Thyroid gland (tissue), 4 donors: ENCODE measurements at regions not wholly inside any gene's neighbourhood (a gene's known extent, or its start where the extent isn't known, plus 50 kb on each side); places are given as distances from the start of the nearest gene placed in this dataset.

Experiments
- DNase-seq, 2 donors: peaks; one replicate each; pipeline ENCODE4 v3.0.0-alpha.2; 2019
- H3K27ac ChIP-seq, 3 donors: fragments of 200-600 bp; sonication (generic); 1 replicate in 2 of 3; 2 replicates in 1 of 3; pipeline ENCODE4 v1.5.1; 2016 to 2019; ENCODE audit warnings: mild to moderate bottlenecking in 1 of 3, moderate library complexity in 1 of 3
- H3K27me3 ChIP-seq: fragments of 200-600 bp; sonication (generic); one replicate; pipeline ENCODE4 v1.5.1; 2019
- H3K36me3 ChIP-seq, 2 donors: fragments of 200-600 bp; sonication (generic); one replicate each; pipeline ENCODE4 v1.5.1; 2016 to 2019
- H3K4me1 ChIP-seq, 2 donors: fragments of 200-600 bp; sonication (generic); one replicate each; pipeline ENCODE4 v1.5.1; 2017 to 2019
- H3K4me3 ChIP-seq, 3 donors: fragments of 200-600 bp; sonication (generic); replicated peaks in 1 of 3; 1 replicate in 2 of 3; 2 replicates in 1 of 3; pipeline ENCODE4 v1.5.1; 2016; ENCODE audit warnings: mild to moderate bottlenecking in 1 of 3
- H3K9me3 ChIP-seq: fragments of 200-600 bp; sonication (generic); one replicate; pipeline ENCODE4 v1.5.1; 2017
- POLR2A ChIP-seq, 2 donors: fragments of 450-650 bp; IDR thresholded peaks; one replicate each; pipeline ENCODE4 v1.6.1; 2017; ENCODE audit warnings: antibody characterized with exemption in 2 of 2, mild to moderate bottlenecking in 2 of 2, moderate library complexity in 1 of 2
- WGBS, 2 donors: methylation state at CpG; one replicate each; pipeline ENCODE4 v1.1.5; 2017; 5-methylcytosine and 5-hydroxymethylcytosine counted together
- intact Hi-C: fragments of 100-400 bp; cut with DNase I; formaldehyde crosslinking; loops from one replicate; pipeline ENCODE4 v1.15.1; 2023
- TF ChIP-seq, protein P1 (sequence below), 6 experiments: fragments of 200-600 bp in 3 of 6; fragments of 450-650 bp in 3 of 6; sonication (generic) in 3 of 6; IDR thresholded peaks; one replicate each; pipeline ENCODE4 v1.5.1; 2016 to 2019; ENCODE audit warnings: antibody characterized with exemption in 6 of 6, mild to moderate bottlenecking in 2 of 6, inconsistent platforms in 1 of 6, moderate library complexity in 1 of 6

- DNase-seq: no peak
- H3K4me3 ChIP-seq: no peak overlapping the region
- no peaks in the 10 kb centered on the region for H3K27me3 ChIP-seq
- WGBS, 2 donors: 78 to 83% methylated on average over 8 of the region's 8 CpGs
- intact Hi-C loops: no loop called here
- H3K9me3 ChIP-seq: no peaks in the 10 kb centered on the region
- no peaks in the 10 kb centered on the region for H3K4me1 ChIP-seq
- H3K27ac ChIP-seq: no peak overlapping the region
- H3K36me3 ChIP-seq: no peaks in the 10 kb centered on the region
- TF ChIP-seq, protein P1, sequence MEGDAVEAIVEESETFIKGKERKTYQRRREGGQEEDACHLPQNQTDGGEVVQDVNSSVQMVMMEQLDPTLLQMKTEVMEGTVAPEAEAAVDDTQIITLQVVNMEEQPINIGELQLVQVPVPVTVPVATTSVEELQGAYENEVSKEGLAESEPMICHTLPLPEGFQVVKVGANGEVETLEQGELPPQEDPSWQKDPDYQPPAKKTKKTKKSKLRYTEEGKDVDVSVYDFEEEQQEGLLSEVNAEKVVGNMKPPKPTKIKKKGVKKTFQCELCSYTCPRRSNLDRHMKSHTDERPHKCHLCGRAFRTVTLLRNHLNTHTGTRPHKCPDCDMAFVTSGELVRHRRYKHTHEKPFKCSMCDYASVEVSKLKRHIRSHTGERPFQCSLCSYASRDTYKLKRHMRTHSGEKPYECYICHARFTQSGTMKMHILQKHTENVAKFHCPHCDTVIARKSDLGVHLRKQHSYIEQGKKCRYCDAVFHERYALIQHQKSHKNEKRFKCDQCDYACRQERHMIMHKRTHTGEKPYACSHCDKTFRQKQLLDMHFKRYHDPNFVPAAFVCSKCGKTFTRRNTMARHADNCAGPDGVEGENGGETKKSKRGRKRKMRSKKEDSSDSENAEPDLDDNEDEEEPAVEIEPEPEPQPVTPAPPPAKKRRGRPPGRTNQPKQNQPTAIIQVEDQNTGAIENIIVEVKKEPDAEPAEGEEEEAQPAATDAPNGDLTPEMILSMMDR (IDR thresholded peaks at IDR 0.05): no peak
- no peak for TF ChIP-seq POLR2A (IDR thresholded peaks at IDR 0.05)
These were observed 110.8 kb upstream of the ARL4C start for GRCh38 chr2:234607691-234608090.

GRCh38 chr2:234606896-234607295 is 110.0 kb upstream of the ARL4C start:
- no peak for DNase-seq
- TF ChIP-seq, protein P1 (IDR thresholded peaks at IDR 0.05): no peak
- TF ChIP-seq POLR2A (IDR thresholded peaks at IDR 0.05): no peak
- no peak overlapping the region for H3K4me3 ChIP-seq
- no peaks in the 10 kb centered on the region for H3K36me3 ChIP-seq
- 65 to 79% methylated on average over 7 of the region's 7 CpGs for WGBS, 2 donors
- H3K27ac ChIP-seq: no peak overlapping the region
- no peaks in the 10 kb centered on the region for H3K4me1 ChIP-seq
- H3K9me3 ChIP-seq: no peaks in the 10 kb centered on the region
- H3K27me3 ChIP-seq: no peaks in the 10 kb centered on the region
- intact Hi-C loops: no loop called here

DNA sequence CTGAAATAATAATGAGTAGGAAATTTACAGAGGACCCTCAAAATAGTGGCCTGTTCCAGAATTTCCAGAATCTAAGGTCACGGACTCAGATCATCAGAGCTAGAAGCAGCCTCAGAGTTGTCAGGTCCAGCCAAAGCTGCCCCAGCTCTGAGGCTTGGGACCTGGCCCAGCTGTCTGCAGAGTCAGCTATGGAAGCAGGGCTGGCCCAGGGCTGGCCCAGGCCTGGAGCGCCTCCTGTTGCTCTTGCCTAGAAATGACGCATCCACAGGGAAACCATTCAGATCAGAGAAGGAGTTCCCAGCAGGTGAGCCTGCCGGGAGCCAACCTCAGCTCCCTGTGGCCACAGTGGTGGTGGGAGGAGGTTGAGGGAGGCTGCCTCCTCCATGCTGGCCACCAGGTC is 106.7 kb upstream of the ARL4C start:
- Histone ChIP-seq H3K27ac (no peak overlapping the region), H3K4me3 (no peak overlapping the region), H3K36me3 (no peaks in the 10 kb centered on the region), H3K4me1 (no peaks in the 10 kb centered on the region), H3K9me3 (no peaks in the 10 kb centered on the region), H3K27me3 (no peaks in the 10 kb centered on the region)
- no peak for DNase-seq
- WGBS, 2 donors: 98 to 100% methylated on average over 3 to 4 of the region's 4 CpGs
- TF ChIP-seq POLR2A (IDR thresholded peaks at IDR 0.05): no peak
- TF ChIP-seq, protein P1 (IDR thresholded peaks at IDR 0.05): no peak
- intact Hi-C loops: no loop called here

- Histone ChIP-seq H3K36me3 (no peaks in the 10 kb centered on the region), H3K27me3 (no peaks in the 10 kb centered on the region), H3K9me3 (no peaks in the 10 kb centered on the region), H3K27ac (no peak overlapping the region), H3K4me1 (no peaks in the 10 kb centered on the region), H3K4me3 (no peak overlapping the region)
- TF ChIP-seq, protein P1 (IDR thresholded peaks at IDR 0.05): no peak
- no peak for TF ChIP-seq POLR2A (IDR thresholded peaks at IDR 0.05)
- DNase-seq: no peak
- WGBS, 2 donors: 85 to 91% methylated on average over 5 of the region's 5 CpGs
- intact Hi-C loops: no loop called here
These were observed 104.3 kb upstream of the ARL4C start for GRCh38 chr2:234601213-234601612.

GRCh38 chr2:234597576-234597861 is 100.6 kb upstream of the ARL4C start:
- DNase-seq: no peak
- Histone ChIP-seq H3K9me3 (no peaks in the 10 kb centered on the region), H3K4me3 (no peak overlapping the region), H3K4me1 (no peaks in the 10 kb centered on the region), H3K36me3 (no peaks in the 10 kb centered on the region), H3K27ac (no peak overlapping the region), H3K27me3 (no peaks in the 10 kb centered on the region)
- 83 to 94% methylated on average over 4 to 6 of the region's 6 CpGs for WGBS, 2 donors
- intact Hi-C loops: no loop called here
- no peak for TF ChIP-seq POLR2A (IDR thresholded peaks at IDR 0.05)
- TF ChIP-seq, protein P1 (IDR thresholded peaks at IDR 0.05): no peak
